Activated naive CD8-positive, alpha-beta T cell treated with anti-CD3 and anti-CD28 coated beads, Interleukin-2, amount 50 U/mL, for 24 hours (primary cell): ENCODE measurements at regions not wholly inside any gene's neighbourhood (a gene's known extent, or its start where the extent isn't known, plus 50 kb on each side); places are given as distances from the start of the nearest gene placed in this dataset.
"Not testable (repeated sequence)": the region's sequence is repeated elsewhere in the genome, so short reads cannot be mapped to it uniquely, and the experiment has no call there.

Experiments
- ATAC-seq: fragments of 150-1000 bp; cut with Tn5 transposase; one replicate; pipeline ENCODE4 v1.10.0; 2021
- DNase-seq: peaks from one replicate; pipeline ENCODE4 v3.0.0; 2021
- H3K27ac Mint-ChIP-seq: one replicate; pipeline ENCODE4 v1.8.0; 2021; ENCODE audit warnings: mild to moderate bottlenecking, mixed read lengths
- H3K27me3 Mint-ChIP-seq: one replicate; pipeline ENCODE4 v1.8.0; 2021; ENCODE audit warnings: mixed read lengths
- H3K36me3 Mint-ChIP-seq: one replicate; pipeline ENCODE4 v1.8.0; 2021; ENCODE audit warnings: low read depth, mixed read lengths
- H3K4me1 Mint-ChIP-seq: one replicate; pipeline ENCODE4 v1.8.0; 2021; ENCODE audit warnings: mixed read lengths
- H3K4me3 Mint-ChIP-seq: one replicate; pipeline ENCODE4 v1.8.0; 2021; ENCODE audit warnings: mild to moderate bottlenecking, moderate library complexity, mixed read lengths
- H3K9me3 Mint-ChIP-seq: one replicate; pipeline ENCODE4 v1.8.0; 2021; ENCODE audit warnings: mixed read lengths

- Mint-ChIP-seq H3K9me3 (no peaks in the 10 kb centered on the region), H3K4me3 (no peak overlapping the region), H3K36me3 (no peaks in the 10 kb centered on the region), H3K27ac (no peak overlapping the region), H3K4me1 (no peaks in the 10 kb centered on the region), H3K27me3 (peaks cover 8% of the 10 kb centered on the region)
- DNase-seq (no peak), ATAC-seq (no peak)
Measured at GRCh38 chr15:38746211-38746610, 181.6 kb upstream of the RASGRP1 start.

GRCh38 chr15:38748710-38749109 is 184.1 kb upstream of the RASGRP1 start:
- no peaks in the 10 kb centered on the region for H3K36me3 Mint-ChIP-seq
- H3K27me3 Mint-ChIP-seq, result peaks cover 11% of the 10 kb centered on the region
- DNase-seq (no peak), ATAC-seq (no peak)
- no peak overlapping the region for H3K27ac Mint-ChIP-seq
- H3K4me3 Mint-ChIP-seq, result no peak overlapping the region
- no peaks in the 10 kb centered on the region for H3K9me3 Mint-ChIP-seq
- no peaks in the 10 kb centered on the region for H3K4me1 Mint-ChIP-seq

DNA sequence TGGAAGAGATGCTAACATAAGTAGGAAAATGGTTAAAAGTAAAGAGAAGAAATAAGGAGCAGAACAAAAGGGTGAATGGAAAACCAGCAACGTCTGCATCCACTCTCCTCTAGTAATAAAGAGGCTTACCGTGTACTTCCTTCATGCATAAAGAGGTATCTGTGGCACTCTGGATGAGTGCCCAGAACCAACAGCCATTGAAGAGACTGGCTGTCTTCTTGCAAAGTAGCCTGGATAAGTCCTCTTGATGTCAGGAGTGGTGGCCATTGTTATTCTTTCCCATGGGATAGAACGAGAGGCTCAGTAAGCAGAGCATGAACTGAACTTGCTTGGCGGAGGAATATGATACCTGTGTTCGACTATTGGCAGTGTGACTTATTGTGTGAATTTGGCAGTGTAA is 186.2 kb upstream of the RASGRP1 start:
- no peaks in the 10 kb centered on the region for H3K9me3 Mint-ChIP-seq
- no peak for DNase-seq

DNA sequence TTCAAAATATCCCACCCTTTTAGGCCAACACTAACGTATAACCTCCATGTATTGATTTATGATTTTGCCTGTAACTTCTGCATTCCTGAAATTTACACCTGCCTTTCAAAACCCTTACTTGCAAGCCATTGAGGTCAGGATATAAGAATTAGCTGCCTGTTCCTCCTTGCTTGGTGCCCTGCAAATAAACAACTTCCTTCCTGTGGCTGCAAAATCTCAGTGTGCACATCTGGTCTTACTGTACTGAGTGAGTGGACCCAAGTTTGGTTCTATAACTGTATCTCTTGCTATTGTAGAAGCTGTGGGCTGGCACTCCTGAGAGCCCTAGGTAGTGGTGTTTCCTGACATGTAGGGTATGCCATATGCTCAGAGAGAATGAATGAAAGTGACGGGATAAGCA is 191.1 kb upstream of the RASGRP1 start:
- no peak overlapping the region for H3K27ac Mint-ChIP-seq
- peaks cover 24% of the 10 kb centered on the region for H3K27me3 Mint-ChIP-seq
- H3K4me3 Mint-ChIP-seq, result no peak overlapping the region
- ATAC-seq (no peak), DNase-seq (no peak)
- H3K4me1 Mint-ChIP-seq, result no peaks in the 10 kb centered on the region
- no peaks in the 10 kb centered on the region for H3K36me3 Mint-ChIP-seq
- no peaks in the 10 kb centered on the region for H3K9me3 Mint-ChIP-seq

More for the DNA sequence above, 186.2 kb upstream of the RASGRP1 start:
- Mint-ChIP-seq H3K27ac (no peak overlapping the region), H3K4me3 (no peak overlapping the region), H3K27me3 (peaks cover 19% of the 10 kb centered on the region), H3K36me3 (no peaks in the 10 kb centered on the region), H3K4me1 (no peaks in the 10 kb centered on the region)
- no peak for ATAC-seq

DNA sequence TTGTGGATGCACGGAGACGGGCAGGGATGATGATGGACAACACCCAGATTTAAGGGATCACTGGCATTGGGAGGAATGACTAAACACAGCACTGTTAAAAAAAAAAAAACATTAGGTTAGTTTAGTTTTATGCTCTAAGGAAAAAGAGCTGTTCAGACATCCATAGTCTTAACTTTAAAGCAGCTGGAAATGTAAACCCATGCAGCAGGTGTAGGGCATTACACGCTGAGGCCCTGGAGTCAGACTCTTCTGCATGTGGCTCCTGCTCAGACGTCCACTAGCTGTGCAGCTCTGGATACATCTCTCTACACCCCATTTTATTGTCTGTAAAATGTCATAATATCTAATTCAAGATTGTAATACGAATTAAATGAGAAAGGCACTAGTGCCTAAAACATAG is 191.8 kb upstream of the RASGRP1 start:
- no peak for ATAC-seq
- Mint-ChIP-seq H3K4me1 (no peaks in the 10 kb centered on the region), H3K9me3 (no peaks in the 10 kb centered on the region), H3K4me3 (no peak overlapping the region), H3K36me3 (no peaks in the 10 kb centered on the region), H3K27me3 (peaks cover 24% of the 10 kb centered on the region), H3K27ac (no peak overlapping the region)
- no peak for DNase-seq

GRCh38 chr15:38758043-38758442 is 193.4 kb upstream of the RASGRP1 start:
- Mint-ChIP-seq H3K9me3 (no peaks in the 10 kb centered on the region), H3K4me3 (no peak overlapping the region), H3K27me3 (peaks cover 21% of the 10 kb centered on the region), H3K27ac (no peak overlapping the region), H3K36me3 (no peaks in the 10 kb centered on the region), H3K4me1 (no peaks in the 10 kb centered on the region)
- ATAC-seq, result no peak
- no peak for DNase-seq

- peaks cover 7% of the 10 kb centered on the region for H3K27me3 Mint-ChIP-seq
- H3K36me3 Mint-ChIP-seq, result no peaks in the 10 kb centered on the region
- no peaks in the 10 kb centered on the region for H3K4me1 Mint-ChIP-seq
- H3K27ac Mint-ChIP-seq, result no peak overlapping the region
- no peak overlapping the region for H3K4me3 Mint-ChIP-seq
- ATAC-seq (no peak), DNase-seq (no peak)
- H3K9me3 Mint-ChIP-seq, result no peaks in the 10 kb centered on the region
Measured at GRCh38 chr15:38761681-38762080, 197.1 kb upstream of the RASGRP1 start.

- no peak overlapping the region for H3K27ac Mint-ChIP-seq
- no peaks in the 10 kb centered on the region for H3K4me1 Mint-ChIP-seq
- DNase-seq, result no peak
- no peak overlapping the region for H3K4me3 Mint-ChIP-seq
- peaks cover 3% of the 10 kb centered on the region for H3K27me3 Mint-ChIP-seq
- H3K36me3 Mint-ChIP-seq, result no peaks in the 10 kb centered on the region
- no peaks in the 10 kb centered on the region for H3K9me3 Mint-ChIP-seq
- no peak for ATAC-seq
Measured at GRCh38 chr15:38768970-38769369, 204.4 kb upstream of the RASGRP1 start.

- H3K27ac Mint-ChIP-seq, result no peak overlapping the region
- peaks cover 3% of the 10 kb centered on the region for H3K27me3 Mint-ChIP-seq
- ATAC-seq, result no peak
- H3K4me1 Mint-ChIP-seq, result no peaks in the 10 kb centered on the region
- H3K9me3 Mint-ChIP-seq, result no peaks in the 10 kb centered on the region
- no peak overlapping the region for H3K4me3 Mint-ChIP-seq
- DNase-seq, result no peak
- H3K36me3 Mint-ChIP-seq, result no peaks in the 10 kb centered on the region
Measured at GRCh38 chr15:38769492-38769891, 204.9 kb upstream of the RASGRP1 start.

DNA sequence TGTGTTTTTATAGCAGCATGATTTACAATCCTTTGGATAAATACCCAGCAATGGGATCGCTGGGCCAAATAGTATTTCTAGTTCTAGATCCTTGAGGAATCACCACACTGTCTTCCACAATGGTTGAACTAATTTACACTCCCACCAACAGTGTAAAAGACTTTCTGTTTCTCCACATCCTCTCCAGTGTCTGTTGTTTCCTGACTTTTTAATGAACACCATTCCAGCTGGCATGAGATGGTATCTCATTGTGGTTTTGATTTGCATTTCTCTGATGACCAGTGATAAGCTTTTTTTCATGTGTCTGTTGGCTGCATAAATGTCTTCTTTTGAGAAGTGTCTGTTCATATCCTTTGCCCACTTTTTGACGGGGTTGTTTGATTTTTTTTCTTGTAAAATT is 209.5 kb upstream of the RASGRP1 start:
- H3K27me3 Mint-ChIP-seq, H3K27ac Mint-ChIP-seq, H3K4me3 Mint-ChIP-seq, ATAC-seq, DNase-seq, H3K36me3 Mint-ChIP-seq, H3K4me1 Mint-ChIP-seq, H3K9me3 Mint-ChIP-seq: not testable (repeated sequence)

DNA sequence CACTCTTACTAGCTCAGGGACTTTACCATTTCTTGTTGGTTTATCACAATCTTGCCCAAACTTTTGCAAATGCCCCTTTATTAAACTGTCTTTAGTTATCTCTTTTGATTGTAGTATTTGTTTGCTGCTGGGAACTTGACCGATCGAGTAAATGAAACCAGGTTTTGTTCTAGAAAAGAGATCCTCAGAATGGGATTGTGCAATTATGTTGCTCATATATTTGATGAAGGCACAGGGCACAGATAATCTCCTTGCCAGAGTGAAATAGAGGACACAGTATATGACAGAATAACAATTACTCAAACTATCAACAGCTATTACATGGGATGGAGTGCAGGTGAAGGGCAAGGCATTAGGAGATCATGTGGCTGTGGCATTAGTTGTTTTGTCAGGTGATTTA is 216.6 kb upstream of the RASGRP1 start:
- no peaks in the 10 kb centered on the region for H3K4me1 Mint-ChIP-seq
- no peak overlapping the region for H3K4me3 Mint-ChIP-seq
- no peaks in the 10 kb centered on the region for H3K9me3 Mint-ChIP-seq
- no peak overlapping the region for H3K27ac Mint-ChIP-seq
- H3K36me3 Mint-ChIP-seq, result no peaks in the 10 kb centered on the region
- DNase-seq (no peak), ATAC-seq (no peak)
- peaks cover 10% of the 10 kb centered on the region for H3K27me3 Mint-ChIP-seq

GRCh38 chr15:38782156-38782555 is 217.5 kb upstream of the RASGRP1 start:
- Mint-ChIP-seq H3K27ac (no peak overlapping the region), H3K4me1 (no peaks in the 10 kb centered on the region), H3K36me3 (no peaks in the 10 kb centered on the region), H3K4me3 (no peak overlapping the region), H3K27me3 (peaks cover 3% of the 10 kb centered on the region), H3K9me3 (no peaks in the 10 kb centered on the region)
- ATAC-seq (no peak), DNase-seq (no peak)

DNA sequence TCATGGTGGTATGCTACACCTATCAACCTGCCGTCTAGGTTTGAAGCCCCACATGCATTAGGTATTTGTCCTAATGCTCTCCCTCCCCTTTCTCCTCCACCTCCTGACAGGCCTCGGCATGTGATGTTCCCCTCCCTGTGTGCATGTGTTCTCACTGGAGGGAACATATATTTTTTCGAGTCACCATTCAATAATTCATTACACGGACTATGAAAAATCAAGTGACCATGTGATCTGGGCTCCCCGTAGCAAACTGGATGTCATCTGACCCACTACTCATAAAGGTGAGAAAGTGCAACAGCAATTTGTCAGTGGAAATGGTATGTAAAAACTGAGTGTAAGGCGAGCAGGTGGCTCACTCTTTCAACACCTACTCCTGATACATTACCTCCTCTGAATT is 224.3 kb upstream of the RASGRP1 start:
- no peaks in the 10 kb centered on the region for H3K27me3 Mint-ChIP-seq
- ATAC-seq, result no peak
- no peaks in the 10 kb centered on the region for H3K36me3 Mint-ChIP-seq
- no peak overlapping the region for H3K27ac Mint-ChIP-seq
- no peaks in the 10 kb centered on the region for H3K4me1 Mint-ChIP-seq
- H3K9me3 Mint-ChIP-seq, result no peaks in the 10 kb centered on the region
- no peak for DNase-seq
- no peak overlapping the region for H3K4me3 Mint-ChIP-seq

DNA sequence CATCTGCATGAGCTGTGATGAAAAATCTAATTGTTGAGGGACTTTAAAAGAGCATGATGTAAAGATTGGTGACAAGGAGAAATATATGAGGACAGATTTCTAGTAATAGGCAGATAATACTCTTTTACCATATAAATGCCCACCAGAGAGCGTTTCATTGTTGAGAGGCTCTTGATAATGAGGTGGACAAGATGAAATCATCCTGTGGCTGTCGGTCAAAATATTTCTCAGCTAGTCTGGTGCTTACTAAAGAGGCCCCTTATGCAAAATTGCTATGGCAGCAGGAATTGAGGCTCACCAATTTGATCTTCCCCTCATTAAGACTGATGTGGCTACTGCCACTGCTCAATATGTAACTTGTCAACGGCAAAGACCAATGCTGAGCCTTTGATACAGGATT is 225.0 kb upstream of the RASGRP1 start:
- H3K9me3 Mint-ChIP-seq, result no peaks in the 10 kb centered on the region

DNA sequence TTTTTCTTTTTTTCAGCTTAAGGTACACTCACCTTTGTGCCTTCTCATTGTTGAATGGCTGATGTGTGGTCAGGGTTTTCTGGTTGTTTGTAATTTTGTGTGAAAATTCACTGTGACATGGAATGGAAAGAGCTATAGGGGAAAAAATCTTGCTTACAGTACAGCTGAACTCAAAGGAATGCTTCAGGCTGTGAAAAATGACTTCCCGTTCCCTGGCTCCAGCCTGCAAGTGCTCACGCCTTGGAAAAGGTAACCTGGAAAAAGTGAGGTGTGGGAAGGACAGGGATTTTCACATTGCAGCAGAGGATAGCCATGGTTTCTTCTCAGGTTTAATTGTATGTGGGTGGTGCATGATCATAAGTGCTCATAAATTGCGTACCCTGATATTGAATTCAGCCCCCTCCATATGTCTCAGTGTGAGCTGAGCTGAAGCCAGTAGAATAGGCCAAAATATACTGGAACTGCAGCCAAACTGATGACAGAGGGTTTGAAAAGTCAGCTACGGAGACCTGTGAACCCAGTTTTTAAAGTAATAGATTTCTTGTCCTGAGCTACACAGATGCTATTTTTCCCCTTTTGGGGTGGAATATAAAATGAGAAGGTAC is 228.7 kb upstream of the RASGRP1 start:
- Mint-ChIP-seq H3K27me3 (peaks cover 10% of the 10 kb centered on the region), H3K4me3 (no peak overlapping the region), H3K9me3 (no peaks in the 10 kb centered on the region), H3K27ac (no peak overlapping the region), H3K4me1 (no peaks in the 10 kb centered on the region), H3K36me3 (no peaks in the 10 kb centered on the region)
- ATAC-seq (no peak), DNase-seq (no peak)

More for the DNA sequence above, 225.0 kb upstream of the RASGRP1 start:
- DNase-seq (no peak), ATAC-seq (no peak)
- no peak overlapping the region for H3K4me3 Mint-ChIP-seq
- no peak overlapping the region for H3K27ac Mint-ChIP-seq
- H3K27me3 Mint-ChIP-seq, result no peaks in the 10 kb centered on the region
- H3K4me1 Mint-ChIP-seq, result no peaks in the 10 kb centered on the region
- H3K36me3 Mint-ChIP-seq, result no peaks in the 10 kb centered on the region
